H1 (cell line): ENCODE measurements at regions not wholly inside any gene's neighbourhood (a gene's known extent, or its start where the extent isn't known, plus 50 kb on each side); places are given as distances from the start of the nearest gene placed in this dataset.

Experiments used
- ATF3 ChIP-seq: IDR thresholded peaks from 2 replicates; pipeline ENCODE4 v1.6.1; 2011; ENCODE audit warnings: low read depth, mild to moderate bottlenecking, low read length; ENCODE audit not compliant: insufficient read depth
- EZH2 ChIP-seq: fragments of 200-600 bp; sonication (generic); IDR thresholded peaks from 2 replicates; pipeline ENCODE4 v1.7.1; 2012; ENCODE audit warnings: low read depth, mild to moderate bottlenecking, moderate library complexity, low read length, inconsistent platforms; ENCODE audit not compliant: severe bottlenecking
- KDM1A ChIP-seq: fragments of 200-600, 300-600 bp; sonication (generic); IDR thresholded peaks from 2 replicates; pipeline ENCODE4 v1.7.1; 2016; ENCODE audit warnings: mild to moderate bottlenecking, low read length, borderline replicate concordance
- PHF8 ChIP-seq: fragments of 200-600 bp; sonication (generic); conservative IDR thresholded peaks from 2 replicates; pipeline ENCODE4 v1.7.1; 2012; ENCODE audit warnings: low read depth, mild to moderate bottlenecking, inconsistent platforms, low read length, moderate library complexity
- SAP30 ChIP-seq: fragments of 300-600 bp; sonication (generic); IDR thresholded peaks from 2 replicates; pipeline ENCODE4 v1.7.1; 2012; ENCODE audit warnings: low read length, moderate library complexity, mild to moderate bottlenecking, inconsistent platforms; ENCODE audit not compliant: insufficient read depth, insufficient replicate concordance
- SIX5 ChIP-seq: IDR thresholded peaks from 2 replicates; pipeline ENCODE4 v1.6.1; 2011; ENCODE audit warnings: mild to moderate bottlenecking, low read depth, low read length
- TCF12 ChIP-seq: IDR thresholded peaks from 2 replicates; pipeline ENCODE4 v1.6.1; 2011; ENCODE audit warnings: low read depth, mild to moderate bottlenecking, low read length

- TF ChIP-seq ATF3: no peak
- no peak for TF ChIP-seq EZH2
- no peak for TF ChIP-seq SIX5
- TF ChIP-seq KDM1A: no peak
- no peak for TF ChIP-seq PHF8
- no peak for TF ChIP-seq TCF12
- no peak for TF ChIP-seq SAP30
- TF ChIP-seq, all 59 proteins: peak for 0
Observed at GRCh38 chr3:74309716-74310115, 304.7 kb downstream of the CNTN3 start (continued).
